CD4-positive, alpha-beta T cell treated with Interleukin-1 beta for 1 hour (primary cell): ENCODE measurements at regions not wholly inside any gene's neighbourhood (a gene's known extent, or its start where the extent isn't known, plus 50 kb on each side); places are given as distances from the start of the nearest gene placed in this dataset.

Source experiments
- DNase-seq, 2 donors: peaks; one replicate each; pipeline ENCODE4 v3.0.0-alpha.2; 2020 to 2022

DNA sequence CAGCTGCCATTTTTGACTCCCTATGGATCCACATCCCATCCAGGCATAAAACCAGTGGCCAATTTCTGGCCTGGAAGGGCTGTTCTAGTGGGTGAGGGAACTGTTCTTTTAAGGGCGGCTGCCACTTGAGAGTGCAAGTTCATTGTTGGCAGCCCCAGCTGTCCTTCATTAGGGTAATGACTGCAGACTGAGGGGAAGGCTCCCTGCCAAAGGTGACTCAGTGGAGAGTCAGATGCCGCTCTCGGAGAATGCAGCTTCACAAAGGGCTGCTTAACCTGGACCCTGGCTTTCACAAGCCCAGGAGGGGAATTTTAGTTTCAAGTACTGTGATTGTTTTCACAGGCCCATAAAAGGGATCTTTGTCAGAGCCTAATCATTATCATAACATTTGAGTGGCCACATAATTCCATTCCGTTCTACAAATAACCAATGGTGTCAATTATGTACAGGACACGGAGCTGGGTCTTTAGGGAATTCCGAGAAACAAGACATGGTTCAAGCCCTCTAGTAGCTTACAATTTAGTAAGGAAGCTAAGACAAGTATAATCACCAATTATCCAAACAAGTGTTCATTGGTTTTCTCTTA is 235.7 kb downstream of the CDCA7 start:
- no peak for DNase-seq

DNA sequence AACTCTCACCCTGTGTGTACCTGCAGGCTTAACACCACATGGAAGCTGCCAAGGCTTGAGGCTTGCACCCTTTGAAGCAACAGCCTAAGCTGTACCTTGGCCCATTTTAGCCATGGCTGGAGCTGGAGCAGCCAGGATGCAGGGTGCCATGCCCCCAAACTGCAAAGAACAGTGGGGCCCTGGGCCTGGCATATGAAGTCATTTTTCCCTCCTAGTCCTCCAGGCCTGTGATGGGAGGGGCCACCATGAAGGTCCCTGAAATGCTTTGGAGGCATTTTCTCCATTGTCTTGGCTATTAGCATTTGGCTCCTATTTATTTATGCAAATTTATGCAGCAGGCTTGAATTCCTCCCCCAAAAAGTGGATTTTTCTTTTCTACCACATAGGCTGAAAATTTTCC is 238.4 kb downstream of the CDCA7 start:
- DNase-seq: no peak

- DNase-seq: no peak
These were observed 241.6 kb downstream of the CDCA7 start for GRCh38 chr2:173596244-173596643.

DNA sequence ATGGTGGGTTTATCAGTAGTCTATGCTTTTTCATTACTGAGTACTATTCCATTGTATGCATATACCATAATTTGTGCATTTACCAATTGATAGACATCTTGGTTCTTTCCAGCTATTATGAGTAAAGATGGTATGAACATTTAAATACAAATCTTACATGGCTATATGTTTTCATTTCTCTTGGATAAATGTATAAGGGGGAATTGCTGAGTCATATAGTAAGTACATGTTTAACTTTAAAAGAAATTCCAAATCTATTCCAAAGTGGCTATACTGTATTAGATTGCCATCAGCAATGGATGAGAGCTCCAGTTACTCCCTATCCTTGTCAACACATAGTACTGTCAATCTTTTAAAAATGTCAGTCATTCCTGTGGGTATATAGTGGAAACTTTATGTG is 243.9 kb downstream of the CDCA7 start:
- DNase-seq: no peak

- no peak for DNase-seq
These were observed 245.2 kb downstream of the CDCA7 start for GRCh38 chr2:173599821-173600359.

- no peak for DNase-seq
These were observed 247.6 kb downstream of the CDCA7 start for GRCh38 chr2:173602153-173602795.

DNA sequence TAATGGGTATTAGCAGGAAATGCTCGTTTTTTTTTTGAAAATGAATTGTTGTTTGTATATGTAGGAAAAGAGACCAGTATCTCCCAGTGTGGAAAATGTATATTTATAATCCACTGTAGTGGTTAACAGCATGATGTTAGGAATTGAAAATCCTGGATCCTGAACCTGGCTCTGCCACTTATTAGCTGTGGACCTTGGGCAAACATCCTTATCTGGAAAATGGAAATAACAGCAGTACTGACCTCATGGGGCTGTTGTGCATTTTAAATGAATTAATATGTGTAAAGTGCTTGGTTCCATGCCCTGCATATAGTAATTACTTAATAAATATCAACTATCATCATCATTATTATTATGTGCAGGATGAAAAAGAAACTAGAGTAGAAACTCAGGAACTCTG is 251.3 kb downstream of the CDCA7 start:
- no peak for DNase-seq

DNA sequence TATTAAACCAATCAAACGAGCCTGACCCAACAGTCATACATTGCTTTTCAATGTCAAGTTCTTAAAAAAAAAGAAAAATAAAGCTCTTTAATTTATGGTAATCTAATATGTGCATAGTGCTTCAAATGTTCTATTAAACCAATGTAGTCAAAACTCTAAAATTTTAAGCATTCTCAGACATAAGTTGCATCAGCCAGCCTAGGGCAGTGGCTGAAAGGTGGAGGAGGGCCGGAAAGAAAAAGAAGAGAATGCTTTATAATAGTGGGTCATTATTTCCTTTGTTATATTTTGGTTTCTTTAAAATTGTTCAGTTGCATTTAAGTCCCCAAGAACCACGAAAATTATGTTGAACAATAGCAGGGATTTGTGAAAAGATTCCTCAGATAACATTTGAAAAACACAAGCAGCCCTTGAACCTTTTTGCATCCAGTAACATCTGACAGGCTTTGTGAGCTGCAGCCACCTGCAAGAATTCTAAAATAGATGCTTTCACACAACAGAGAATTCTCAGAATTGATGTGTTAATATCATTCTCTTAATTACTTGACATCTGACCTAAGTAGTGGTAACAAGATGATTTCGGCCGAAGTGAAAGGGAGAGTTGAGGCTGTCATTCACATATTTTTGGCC is 252.1 kb downstream of the CDCA7 start:
- DNase-seq: no peak

DNA sequence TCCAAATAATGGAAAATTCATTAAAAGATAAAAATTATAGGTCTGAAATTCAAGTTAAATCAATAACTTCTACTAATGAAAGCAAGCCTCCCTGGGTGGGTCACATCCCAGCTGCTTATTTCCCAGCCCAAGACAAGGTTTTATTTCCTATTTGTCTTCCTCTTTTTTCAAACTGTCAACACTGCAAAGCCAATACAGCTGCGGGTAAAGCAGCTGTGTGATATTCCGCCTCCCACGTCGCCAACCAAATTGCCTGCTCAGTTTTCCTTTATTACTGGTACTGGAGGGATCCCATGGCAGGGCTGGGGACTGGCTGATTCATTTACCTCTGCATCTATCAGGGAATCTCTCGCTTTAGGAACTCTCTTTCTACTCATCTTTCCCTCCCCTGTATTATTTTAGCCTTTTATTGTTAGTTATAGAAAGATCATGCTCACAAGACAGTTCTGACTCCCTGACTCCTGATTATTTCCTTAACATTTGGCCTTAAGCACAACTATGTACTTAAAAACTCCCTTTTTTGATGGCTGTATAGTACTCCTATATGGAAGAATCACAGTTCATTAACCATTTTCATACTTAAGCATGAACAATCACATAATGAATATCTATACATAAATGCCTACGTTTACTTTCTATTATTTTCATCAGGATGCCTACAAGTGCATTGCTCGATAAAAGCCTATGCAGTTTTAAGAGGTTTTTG is 253.1 kb downstream of the CDCA7 start:
- DNase-seq: no peak

GRCh38 chr2:173611121-173611520 is 256.4 kb downstream of the CDCA7 start:
- DNase-seq: no peak

DNA sequence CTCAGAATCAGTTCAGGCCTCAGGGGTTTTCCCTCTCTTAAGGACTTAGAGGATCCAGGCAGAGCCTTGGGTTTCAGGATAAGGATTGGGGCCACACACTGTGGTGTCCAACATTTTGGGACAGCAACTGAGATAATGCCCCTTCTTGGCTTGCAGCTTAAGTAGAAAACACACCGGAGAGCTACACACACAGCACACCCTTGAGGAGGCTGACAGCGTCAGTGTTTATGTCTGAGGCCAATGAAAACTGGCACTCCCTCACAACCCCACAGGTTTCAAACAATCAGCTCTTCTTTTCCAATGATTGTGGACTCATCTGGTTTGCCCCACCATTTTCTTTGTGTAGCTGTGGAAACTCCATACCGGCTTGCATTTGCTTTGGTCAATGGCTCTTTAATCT is 257.7 kb downstream of the CDCA7 start:
- no peak for DNase-seq

DNA sequence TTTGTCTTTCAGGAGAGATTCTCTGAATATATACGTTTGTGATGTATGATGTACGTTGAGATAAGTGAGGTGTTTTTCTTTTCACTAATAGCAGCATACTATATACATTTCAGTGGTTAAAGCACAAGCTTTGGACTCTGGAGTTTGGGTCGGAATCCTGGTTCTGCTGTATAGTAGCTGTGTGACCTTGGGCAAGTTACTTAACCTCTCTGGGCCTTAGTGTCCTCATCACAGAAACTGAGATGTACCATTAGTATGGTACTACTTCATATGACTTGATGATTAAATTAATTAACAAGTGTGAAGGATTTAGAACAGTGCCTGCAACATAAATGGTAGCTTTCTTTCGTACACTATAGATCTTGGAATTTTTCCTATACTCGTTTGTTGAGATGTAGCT is 258.7 kb downstream of the CDCA7 start:
- no peak for DNase-seq

- DNase-seq: no peak
These were observed 259.7 kb downstream of the CDCA7 start for GRCh38 chr2:173614265-173614930.

DNA sequence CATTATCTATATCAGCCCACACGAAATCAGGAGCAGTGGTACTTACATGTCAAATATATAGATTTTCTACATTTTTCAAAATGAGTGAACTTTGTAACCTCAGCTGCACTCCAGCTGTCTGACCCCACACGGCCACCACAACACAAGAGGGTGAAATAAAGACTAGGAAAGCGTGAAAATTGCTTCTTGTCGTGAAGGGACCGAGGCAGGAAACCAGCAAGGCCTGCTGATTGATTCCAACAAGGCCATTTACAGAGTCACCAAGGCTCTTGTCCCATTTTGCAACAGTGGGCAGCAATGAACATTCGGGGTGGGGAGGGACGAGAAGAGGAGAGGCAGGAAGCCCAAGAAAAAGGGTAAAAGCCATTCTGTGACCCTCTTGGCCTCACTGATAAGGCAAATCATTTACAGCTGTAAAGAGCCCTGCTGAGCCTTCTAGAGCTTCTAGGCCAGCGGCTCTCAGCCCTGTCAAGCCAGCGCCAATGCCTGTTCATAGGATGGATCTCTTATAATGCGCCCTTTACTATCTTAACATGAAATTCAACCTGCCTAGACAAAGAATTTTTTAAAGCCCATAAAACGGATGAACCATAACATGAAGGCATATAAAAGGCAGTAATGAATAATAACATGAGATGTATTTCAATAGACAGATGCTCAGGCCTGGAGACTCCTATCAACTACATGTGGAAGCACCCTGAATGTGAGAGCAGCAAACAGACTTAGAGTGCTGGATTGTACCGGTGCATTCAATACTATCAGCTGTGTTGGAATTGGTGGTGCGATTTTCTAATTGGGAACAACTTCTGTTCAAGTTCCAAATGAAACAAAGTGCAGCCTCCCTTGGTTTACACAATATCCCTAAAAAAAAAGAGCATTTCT is 269.0 kb downstream of the CDCA7 start:
- DNase-seq: no peak

DNA sequence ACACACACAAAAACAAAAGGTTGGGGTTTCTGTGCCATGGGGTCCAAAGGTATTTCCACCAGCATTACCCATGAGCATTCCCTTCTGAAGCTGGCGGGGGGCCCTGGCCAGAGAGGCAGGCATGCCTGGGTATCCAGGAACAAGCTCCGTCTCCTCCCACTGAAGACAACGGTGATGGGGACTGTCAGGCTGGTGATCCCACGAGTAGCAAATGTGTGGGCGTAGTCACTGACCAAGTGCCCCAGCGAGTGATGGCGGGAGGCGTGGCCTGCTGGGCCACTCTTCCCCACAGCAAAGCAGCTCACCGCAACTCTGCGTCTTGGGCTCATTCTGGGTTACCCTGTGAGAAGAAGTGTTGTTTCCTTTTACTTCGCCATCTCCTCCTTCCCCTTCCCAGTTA is 270.6 kb downstream of the CDCA7 start:
- no peak for DNase-seq

DNA sequence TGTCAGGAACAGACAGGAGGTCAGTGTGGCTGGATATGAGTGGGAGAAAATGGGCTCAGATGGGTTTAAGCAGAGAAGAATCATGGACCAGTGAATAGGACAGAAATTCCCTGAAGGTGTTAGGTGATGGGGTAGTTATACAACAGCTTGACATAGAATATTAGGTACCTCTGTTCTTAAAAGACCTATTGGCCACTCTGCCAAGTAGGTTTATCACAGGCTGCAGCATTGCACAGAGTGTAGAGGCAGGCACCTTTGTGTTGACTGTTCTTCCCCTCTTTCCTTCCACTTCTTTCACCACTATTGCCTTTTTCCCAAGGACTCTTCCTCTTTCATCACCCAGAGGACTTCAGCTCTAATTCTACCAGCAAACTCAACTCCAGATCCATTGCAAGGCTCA is 274.4 kb downstream of the CDCA7 start:
- no peak for DNase-seq

DNA sequence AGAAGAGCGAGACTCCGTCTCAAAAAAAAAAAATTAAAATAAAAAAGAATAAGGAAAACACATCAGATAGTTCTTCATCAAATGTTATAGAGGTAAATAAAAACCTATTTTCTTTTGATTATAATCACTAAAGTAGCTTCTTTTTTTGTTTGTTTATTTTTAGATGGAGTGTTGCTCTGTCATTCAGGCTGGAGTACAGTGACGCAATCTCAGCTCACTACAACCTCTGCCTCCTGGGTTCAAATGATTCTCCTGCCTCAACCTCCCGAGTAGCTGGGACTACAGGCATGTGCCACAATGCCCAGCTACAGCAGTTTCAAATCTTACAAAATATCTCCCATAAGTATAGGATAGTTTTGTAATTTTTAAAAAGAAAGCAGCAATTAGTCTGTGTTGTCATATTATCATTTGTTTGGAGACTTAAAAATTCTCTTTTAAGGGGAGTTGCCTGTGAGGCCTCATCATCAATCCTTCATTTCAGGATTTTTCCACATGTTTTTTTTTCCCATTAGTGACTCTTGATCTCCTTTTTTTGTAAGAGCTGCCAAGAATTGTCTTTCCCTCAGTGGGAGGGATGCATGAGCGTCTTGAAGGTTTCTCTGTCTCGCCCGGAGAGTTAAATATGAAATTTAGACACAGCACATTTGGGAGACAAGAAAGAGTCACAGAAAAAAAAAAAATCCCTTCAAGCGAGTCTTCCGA is 275.9 kb downstream of the CDCA7 start:
- DNase-seq: no peak

DNA sequence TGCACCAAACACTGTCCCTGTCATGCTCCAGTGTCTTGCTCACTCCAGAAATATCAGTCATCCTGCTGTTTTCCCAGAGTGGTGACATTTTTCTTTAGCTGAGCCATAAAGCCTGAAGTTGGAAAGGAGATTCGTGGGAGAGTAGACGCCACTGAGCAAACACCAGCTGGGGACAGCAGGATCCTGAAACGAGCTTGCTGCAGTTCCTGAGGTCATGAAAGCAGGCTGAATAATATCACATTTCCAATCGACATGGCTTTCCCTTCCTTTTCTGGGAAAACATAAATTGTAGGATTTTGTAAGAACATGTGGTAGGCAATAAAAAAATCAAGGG is 276.4 kb downstream of the CDCA7 start:
- DNase-seq: no peak

GRCh38 chr2:173644146-173644545 is 289.5 kb downstream of the CDCA7 start:
- DNase-seq: no peak

DNA sequence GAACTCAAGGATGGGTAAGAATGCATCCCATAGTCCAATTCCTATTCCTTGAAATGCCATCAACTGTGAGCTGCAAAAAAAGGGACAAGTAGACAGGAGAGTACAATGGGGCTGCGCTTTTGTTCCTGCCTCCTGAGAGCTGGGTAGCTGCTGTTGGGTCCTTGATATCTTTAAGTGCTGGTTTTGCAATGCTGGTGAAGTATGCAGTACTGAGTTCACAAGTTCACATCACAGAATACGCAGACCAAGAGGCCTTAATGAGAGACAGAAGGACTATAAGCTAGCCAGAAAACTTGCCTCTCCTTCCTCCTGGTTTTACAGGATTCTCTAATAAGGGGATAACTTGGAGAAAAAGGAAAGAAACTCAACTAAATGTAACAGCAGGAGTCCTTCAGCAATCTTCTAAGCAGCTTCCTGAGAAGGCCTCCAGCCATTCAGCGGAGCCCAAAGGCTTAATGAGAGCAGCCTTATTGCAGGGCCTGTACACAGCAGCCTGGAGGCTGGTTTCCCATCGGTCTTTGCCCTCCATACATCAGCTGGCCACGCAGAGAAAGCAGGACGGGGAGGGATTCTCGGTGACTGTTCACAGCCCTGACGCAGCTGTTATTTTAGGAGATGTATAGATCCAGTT is 293.1 kb downstream of the CDCA7 start:
- DNase-seq: no peak

- no peak for DNase-seq
These were observed 294.1 kb downstream of the CDCA7 start for GRCh38 chr2:173648816-173649215.
